Stomach (tissue), 4 donors: ENCODE measurements at regions not wholly inside any gene's neighbourhood (a gene's known extent, or its start where the extent isn't known, plus 50 kb on each side); places are given as distances from the start of the nearest gene placed in this dataset.

Source experiments
- EP300 ChIP-seq: sonication (generic); formaldehyde crosslinking; IDR thresholded peaks from one replicate; pipeline ENCODE4 v1.6.1; 2017; ENCODE audit warnings: antibody characterized with exemption
- POLR2A ChIP-seq, 4 donors: fragments of 450-650 bp; IDR thresholded peaks; one replicate each; pipeline ENCODE4 v1.6.1; 2016; ENCODE audit warnings: antibody characterized with exemption in 4 of 4, control low read depth in 2 of 4, mild to moderate bottlenecking in 1 of 4, moderate library complexity in 1 of 4
- TF ChIP-seq, protein P1 (sequence below), 7 experiments: fragments of 450-650 bp in 4 of 7; fragments of 200-600 bp in 3 of 7; sonication (generic) in 3 of 7; IDR thresholded peaks; one replicate each; pipeline ENCODE4 v1.5.1; 2016 to 2019; ENCODE audit warnings: antibody characterized with exemption in 7 of 7, control low read depth in 2 of 7, mild to moderate bottlenecking in 1 of 7

DNA sequence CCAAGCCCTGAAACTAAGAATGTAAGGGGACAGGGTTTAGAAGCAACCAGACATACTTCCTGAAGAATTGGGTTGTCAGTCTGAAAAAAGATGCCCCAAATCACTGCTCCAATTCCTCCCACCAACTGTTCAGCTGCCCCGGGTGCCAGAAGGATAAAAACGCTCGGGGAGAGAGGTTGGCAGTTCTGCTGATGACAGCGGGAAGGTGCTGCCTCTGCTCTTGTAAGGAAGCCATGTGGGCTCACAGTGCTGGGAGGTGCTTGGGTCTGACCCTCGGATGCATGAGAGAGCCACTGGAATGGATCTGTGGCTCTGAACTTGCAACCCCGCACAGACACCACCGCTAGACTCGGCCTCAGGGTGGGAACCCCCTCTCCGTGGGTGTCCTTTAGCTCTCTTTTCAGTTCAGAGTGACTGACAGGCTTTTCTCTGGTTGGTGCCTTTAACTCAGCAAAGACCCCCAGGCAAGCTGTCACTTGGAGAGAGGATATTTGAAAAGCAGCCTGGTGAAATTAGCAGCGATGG is 364.8 kb upstream of the RBFOX1 start:
- TF ChIP-seq, protein P1, sequence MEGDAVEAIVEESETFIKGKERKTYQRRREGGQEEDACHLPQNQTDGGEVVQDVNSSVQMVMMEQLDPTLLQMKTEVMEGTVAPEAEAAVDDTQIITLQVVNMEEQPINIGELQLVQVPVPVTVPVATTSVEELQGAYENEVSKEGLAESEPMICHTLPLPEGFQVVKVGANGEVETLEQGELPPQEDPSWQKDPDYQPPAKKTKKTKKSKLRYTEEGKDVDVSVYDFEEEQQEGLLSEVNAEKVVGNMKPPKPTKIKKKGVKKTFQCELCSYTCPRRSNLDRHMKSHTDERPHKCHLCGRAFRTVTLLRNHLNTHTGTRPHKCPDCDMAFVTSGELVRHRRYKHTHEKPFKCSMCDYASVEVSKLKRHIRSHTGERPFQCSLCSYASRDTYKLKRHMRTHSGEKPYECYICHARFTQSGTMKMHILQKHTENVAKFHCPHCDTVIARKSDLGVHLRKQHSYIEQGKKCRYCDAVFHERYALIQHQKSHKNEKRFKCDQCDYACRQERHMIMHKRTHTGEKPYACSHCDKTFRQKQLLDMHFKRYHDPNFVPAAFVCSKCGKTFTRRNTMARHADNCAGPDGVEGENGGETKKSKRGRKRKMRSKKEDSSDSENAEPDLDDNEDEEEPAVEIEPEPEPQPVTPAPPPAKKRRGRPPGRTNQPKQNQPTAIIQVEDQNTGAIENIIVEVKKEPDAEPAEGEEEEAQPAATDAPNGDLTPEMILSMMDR (IDR thresholded peaks at IDR 0.05) = no peak
- TF ChIP-seq POLR2A (IDR thresholded peaks at IDR 0.05) (no peak), EP300 (no peak)
